ENCODE measurements at regions not wholly inside any gene's neighbourhood (a gene's known extent, or its start where the extent isn't known, plus 50 kb on each side); places are given as distances from the start of the nearest gene placed in this dataset.

- H3K9me3 ChIP-seq (ENCODE audit: low read depth) = no peaks in the 10 kb centered on the region
- DNase-seq (ENCODE audit: low spot score) = no peak
- no peaks in the 10 kb centered on the region for H3K79me2 ChIP-seq
- no peak for TF ChIP-seq EZH2phosphoT487 (IDR thresholded peaks at IDR 0.05; ENCODE audit: low read depth, severe bottlenecking, unreplicated experiment)
- TF ChIP-seq CTCF (IDR thresholded peaks at IDR 0.05; ENCODE audit: poor library complexity) = no peak
- TF ChIP-seq EZH2 (IDR thresholded peaks at IDR 0.05; ENCODE audit: borderline replicate concordance) = no peak
- 72% methylated on average over 4 of the region's 4 CpGs for WGBS (ENCODE audit: low lambda C conversion rate, missing lambda C conversion rate)
- no peaks in the 10 kb centered on the region for H3K27me3 ChIP-seq
- no peaks in the 10 kb centered on the region for H3K4me1 ChIP-seq (ENCODE audit: insufficient read depth)
- no peak overlapping the region for H2AFZ ChIP-seq
- H3K27ac ChIP-seq = no peak overlapping the region
- H4K20me1 ChIP-seq (ENCODE audit: insufficient read depth, poor library complexity, severe bottlenecking) = no peaks in the 10 kb centered on the region
- H3K9me2 ChIP-seq (replicated peaks; ENCODE audit: insufficient read depth) = no peaks in the 10 kb centered on the region
- no peak overlapping the region for H3K4me3 ChIP-seq
- no peaks in the 10 kb centered on the region for H3K36me3 ChIP-seq (replicated peaks; ENCODE audit: insufficient read depth, low read depth)
- no peak overlapping the region for H3K4me2 ChIP-seq
These were observed 288.9 kb upstream of the CDH11 start for GRCh38 chr16:65410801-65411200.

- TF ChIP-seq EZH2 (IDR thresholded peaks at IDR 0.05; ENCODE audit: borderline replicate concordance) = no peak
- no peak for TF ChIP-seq CTCF (IDR thresholded peaks at IDR 0.05; ENCODE audit: poor library complexity)
- no peak for TF ChIP-seq EZH2phosphoT487 (IDR thresholded peaks at IDR 0.05; ENCODE audit: low read depth, severe bottlenecking, unreplicated experiment)
- no peak for DNase-seq (ENCODE audit: low spot score)
- 96% methylated on average over 2 of the region's 2 CpGs for WGBS (ENCODE audit: low lambda C conversion rate, missing lambda C conversion rate)
- Histone ChIP-seq H3K9me2 (replicated peaks; ENCODE audit: insufficient read depth) (no peaks in the 10 kb centered on the region), H3K4me3 (no peak overlapping the region), H3K36me3 (replicated peaks; ENCODE audit: insufficient read depth, low read depth) (no peaks in the 10 kb centered on the region), H3K9me3 (ENCODE audit: low read depth) (no peaks in the 10 kb centered on the region), H3K27ac (no peak overlapping the region), H3K27me3 (no peaks in the 10 kb centered on the region), H3K79me2 (no peaks in the 10 kb centered on the region), H3K4me1 (ENCODE audit: insufficient read depth) (no peaks in the 10 kb centered on the region), H2AFZ (no peak overlapping the region), H4K20me1 (ENCODE audit: insufficient read depth, poor library complexity, severe bottlenecking) (no peaks in the 10 kb centered on the region), H3K4me2 (no peak overlapping the region)
These were observed 287.6 kb upstream of the CDH11 start for GRCh38 chr16:65409510-65409909.

- 60% methylated on average over 4 of the region's 4 CpGs for WGBS (ENCODE audit: low lambda C conversion rate, missing lambda C conversion rate)
- Histone ChIP-seq H3K4me1 (ENCODE audit: insufficient read depth) (no peaks in the 10 kb centered on the region), H3K27ac (no peak overlapping the region)
These were observed 285.1 kb upstream of the CDH11 start for GRCh38 chr16:65406933-65407332.

More at GRCh38 chr16:65406933-65407332, 285.1 kb upstream of the CDH11 start:
- no peaks in the 10 kb centered on the region for H3K79me2 ChIP-seq
- no peaks in the 10 kb centered on the region for H4K20me1 ChIP-seq (ENCODE audit: insufficient read depth, poor library complexity, severe bottlenecking)
- no peak overlapping the region for H3K4me3 ChIP-seq
- no peak overlapping the region for H3K4me2 ChIP-seq
- no peaks in the 10 kb centered on the region for H3K9me3 ChIP-seq (ENCODE audit: low read depth)
- H3K36me3 ChIP-seq (replicated peaks; ENCODE audit: insufficient read depth, low read depth) = no peaks in the 10 kb centered on the region
- no peak for DNase-seq (ENCODE audit: low spot score)
- TF ChIP-seq CTCF (IDR thresholded peaks at IDR 0.05; ENCODE audit: poor library complexity) (no peak), EZH2phosphoT487 (IDR thresholded peaks at IDR 0.05; ENCODE audit: low read depth, severe bottlenecking, unreplicated experiment) (no peak), EZH2 (IDR thresholded peaks at IDR 0.05; ENCODE audit: borderline replicate concordance) (no peak)
- no peak overlapping the region for H2AFZ ChIP-seq
- H3K9me2 ChIP-seq (replicated peaks; ENCODE audit: insufficient read depth) = no peaks in the 10 kb centered on the region
- no peaks in the 10 kb centered on the region for H3K27me3 ChIP-seq
